ENCODE measurements at regions not wholly inside any gene's neighbourhood (a gene's known extent, or its start where the extent isn't known, plus 50 kb on each side); places are given as distances from the start of the nearest gene placed in this dataset.

DNA sequence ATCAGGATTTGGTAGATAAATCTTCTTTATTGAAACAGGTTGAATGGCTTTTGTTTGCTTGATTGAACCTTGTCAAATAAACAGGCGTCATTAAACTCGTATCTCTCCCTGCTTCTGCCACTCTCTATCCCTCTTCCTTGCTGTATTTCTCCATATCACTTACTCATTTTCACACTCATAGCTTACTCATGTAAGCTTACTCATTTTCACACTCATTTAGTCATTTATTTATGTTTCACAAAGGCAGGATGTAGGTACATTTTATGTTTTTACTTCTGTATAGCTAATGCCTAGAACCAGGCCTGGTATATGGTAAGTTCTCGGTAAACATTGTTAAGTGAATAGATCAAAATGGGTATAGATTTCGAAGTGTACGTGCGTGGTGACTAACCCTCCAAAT lies 450.0 kb downstream of the PMP22 start:
- TF ChIP-seq, protein P1, sequence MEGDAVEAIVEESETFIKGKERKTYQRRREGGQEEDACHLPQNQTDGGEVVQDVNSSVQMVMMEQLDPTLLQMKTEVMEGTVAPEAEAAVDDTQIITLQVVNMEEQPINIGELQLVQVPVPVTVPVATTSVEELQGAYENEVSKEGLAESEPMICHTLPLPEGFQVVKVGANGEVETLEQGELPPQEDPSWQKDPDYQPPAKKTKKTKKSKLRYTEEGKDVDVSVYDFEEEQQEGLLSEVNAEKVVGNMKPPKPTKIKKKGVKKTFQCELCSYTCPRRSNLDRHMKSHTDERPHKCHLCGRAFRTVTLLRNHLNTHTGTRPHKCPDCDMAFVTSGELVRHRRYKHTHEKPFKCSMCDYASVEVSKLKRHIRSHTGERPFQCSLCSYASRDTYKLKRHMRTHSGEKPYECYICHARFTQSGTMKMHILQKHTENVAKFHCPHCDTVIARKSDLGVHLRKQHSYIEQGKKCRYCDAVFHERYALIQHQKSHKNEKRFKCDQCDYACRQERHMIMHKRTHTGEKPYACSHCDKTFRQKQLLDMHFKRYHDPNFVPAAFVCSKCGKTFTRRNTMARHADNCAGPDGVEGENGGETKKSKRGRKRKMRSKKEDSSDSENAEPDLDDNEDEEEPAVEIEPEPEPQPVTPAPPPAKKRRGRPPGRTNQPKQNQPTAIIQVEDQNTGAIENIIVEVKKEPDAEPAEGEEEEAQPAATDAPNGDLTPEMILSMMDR (IDR thresholded peaks at IDR 0.05; ENCODE audit: poor library complexity): no peak
- TF ChIP-seq EZH2 (IDR thresholded peaks at IDR 0.05; ENCODE audit: borderline replicate concordance) (no peak), EZH2phosphoT487 (IDR thresholded peaks at IDR 0.05; ENCODE audit: low read depth, severe bottlenecking, unreplicated experiment) (no peak)

Measured in hepatocyte (in vitro differentiated cells).